ENCODE measurements at regions not wholly inside any gene's neighbourhood (a gene's known extent, or its start where the extent isn't known, plus 50 kb on each side); places are given as distances from the start of the nearest gene placed in this dataset.

GRCh38 chr18:45527891-45528290 lies 87.4 kb upstream of the SLC14A2 start:
- Mint-ChIP-seq H3K4me3 (ENCODE audit: unreplicated experiment) (no peak overlapping the region), H3K36me3 (ENCODE audit: insufficient read depth, unreplicated experiment) (no peaks in the 10 kb centered on the region), H3K27ac (ENCODE audit: unreplicated experiment) (no peak overlapping the region), H3K27me3 (ENCODE audit: insufficient read depth, unreplicated experiment) (no peaks in the 10 kb centered on the region), H3K9me3 (ENCODE audit: unreplicated experiment) (no peaks in the 10 kb centered on the region), H3K4me1 (ENCODE audit: low read depth, unreplicated experiment) (peaks cover 6% of the 10 kb centered on the region)
- intact Hi-C loops (cut with micrococcal nuclease; ENCODE audit: unreplicated experiment) = no loop called here
- ChIA-PET CTCF (no interaction called here), POLR2A (no interaction called here)
- no peak for TF ChIP-seq CTCF (IDR thresholded peaks at IDR 0.05; ENCODE audit: insufficient read depth in 1 of 2, low read depth in 1 of 2, low read length in 1 of 2, severe bottlenecking in 1 of 2, unreplicated experiment in 1 of 2)
- Histone ChIP-seq H3K4me1 (no peaks in the 10 kb centered on the region), H3K36me3 (ENCODE audit: control insufficient read depth, insufficient read depth, low read length) (no peaks in the 10 kb centered on the region), H3K4me3 (ENCODE audit: low read depth, low read length) (no peak overlapping the region), H3K27me3 (replicated peaks; ENCODE audit: control insufficient read depth, insufficient read depth, low read length) (no peaks in the 10 kb centered on the region), H3K9me3 (no peaks in the 10 kb centered on the region)
- no peak for DNase-seq
- BruUV-seq (replicated peaks) = no TSS peak

DNA sequence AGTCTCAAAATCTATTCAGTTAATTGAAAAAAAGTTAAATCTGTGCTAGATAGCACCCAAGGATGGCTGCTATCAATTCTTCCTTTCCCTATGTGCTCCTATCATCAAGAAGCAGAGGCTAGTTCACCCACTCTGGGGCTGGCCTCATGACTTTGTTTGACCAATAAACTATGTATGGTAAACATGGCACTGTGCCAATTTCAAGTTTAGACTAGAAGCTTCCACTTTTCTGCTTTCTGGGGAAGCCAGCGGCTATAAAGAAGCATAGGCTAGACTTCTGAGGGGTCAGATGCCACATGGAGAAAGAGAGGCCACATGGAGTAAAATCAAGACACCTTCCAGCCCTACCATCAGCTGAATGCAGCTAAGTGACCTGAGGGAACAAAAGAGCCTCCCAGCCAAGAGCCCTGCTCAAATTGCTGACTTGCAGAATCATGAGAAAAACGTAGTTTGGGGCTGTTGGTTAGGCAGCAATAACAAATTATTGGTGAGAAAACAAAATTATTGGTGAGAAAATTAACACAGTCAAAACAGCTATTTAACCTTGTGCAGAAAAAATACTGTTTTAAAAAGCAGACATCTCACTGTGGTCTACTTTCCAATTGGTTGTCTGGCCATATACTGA lies 86.5 kb upstream of the SLC14A2 start:
- no peak for DNase-seq
- H3K36me3 ChIP-seq (ENCODE audit: control insufficient read depth, insufficient read depth, low read length) = no peaks in the 10 kb centered on the region
- no peaks in the 10 kb centered on the region for H3K27me3 Mint-ChIP-seq (ENCODE audit: insufficient read depth, unreplicated experiment)
- no peaks in the 10 kb centered on the region for H3K9me3 Mint-ChIP-seq (ENCODE audit: unreplicated experiment)
- H3K4me3 ChIP-seq (ENCODE audit: low read depth, low read length) = no peak overlapping the region
- H3K36me3 Mint-ChIP-seq (ENCODE audit: insufficient read depth, unreplicated experiment) = no peaks in the 10 kb centered on the region
- ChIA-PET POLR2A (no interaction called here), CTCF (no interaction called here)
- no peak overlapping the region for H3K4me3 Mint-ChIP-seq (ENCODE audit: unreplicated experiment)
- no TSS peak for BruUV-seq (replicated peaks)
- intact Hi-C loops (cut with micrococcal nuclease; ENCODE audit: unreplicated experiment) = no loop called here
- TF ChIP-seq CTCF (IDR thresholded peaks at IDR 0.05; ENCODE audit: insufficient read depth in 1 of 2, low read depth in 1 of 2, low read length in 1 of 2, severe bottlenecking in 1 of 2, unreplicated experiment in 1 of 2) = no peak
- peaks cover 6% of the 10 kb centered on the region for H3K4me1 Mint-ChIP-seq (ENCODE audit: low read depth, unreplicated experiment)
- H3K4me1 ChIP-seq = no peaks in the 10 kb centered on the region
- no peaks in the 10 kb centered on the region for H3K27me3 ChIP-seq (replicated peaks; ENCODE audit: control insufficient read depth, insufficient read depth, low read length)
- no peak overlapping the region for H3K27ac Mint-ChIP-seq (ENCODE audit: unreplicated experiment)
- H3K9me3 ChIP-seq = no peaks in the 10 kb centered on the region

- intact Hi-C loops (cut with micrococcal nuclease; ENCODE audit: unreplicated experiment) = no loop called here
- POLR2A ChIA-PET = no interaction called here
- TF ChIP-seq CTCF (IDR thresholded peaks at IDR 0.05; ENCODE audit: insufficient read depth in 1 of 2, low read depth in 1 of 2, low read length in 1 of 2, severe bottlenecking in 1 of 2, unreplicated experiment in 1 of 2) = no peak
These were observed 76.8 kb upstream of the SLC14A2 start for GRCh38 chr18:45538444-45538843.

More at GRCh38 chr18:45538444-45538843, 76.8 kb upstream of the SLC14A2 start:
- peaks cover 16% of the 10 kb centered on the region for H3K9me3 Mint-ChIP-seq (ENCODE audit: unreplicated experiment)
- H3K27me3 Mint-ChIP-seq (ENCODE audit: insufficient read depth, unreplicated experiment) = no peaks in the 10 kb centered on the region
- no peak overlapping the region for H3K4me3 Mint-ChIP-seq (ENCODE audit: unreplicated experiment)
- BruUV-seq (replicated peaks) = no TSS peak
- no peak for DNase-seq
- CTCF ChIA-PET = no interaction called here
- Histone ChIP-seq H3K9me3 (no peaks in the 10 kb centered on the region), H3K4me3 (ENCODE audit: low read depth, low read length) (no peak overlapping the region), H3K4me1 (peaks cover 12% of the 10 kb centered on the region), H3K27me3 (replicated peaks; ENCODE audit: control insufficient read depth, insufficient read depth, low read length) (no peaks in the 10 kb centered on the region), H3K36me3 (ENCODE audit: control insufficient read depth, insufficient read depth, low read length) (no peaks in the 10 kb centered on the region)
- H3K4me1 Mint-ChIP-seq (ENCODE audit: low read depth, unreplicated experiment) = peaks cover 15% of the 10 kb centered on the region
- no peak overlapping the region for H3K27ac Mint-ChIP-seq (ENCODE audit: unreplicated experiment)
- no peaks in the 10 kb centered on the region for H3K36me3 Mint-ChIP-seq (ENCODE audit: insufficient read depth, unreplicated experiment)

All from Caco-2 (cell line).